HEK293 (cell line): ENCODE measurements at regions not wholly inside any gene's neighbourhood (a gene's known extent, or its start where the extent isn't known, plus 50 kb on each side); places are given as distances from the start of the nearest gene placed in this dataset.

Experiments
- CTCF ChIA-PET: fragments of 350-600 bp; formaldehyde crosslinking; extraction: SDS; loops from one replicate; lab custom pipeline; 2021; ENCODE audit warnings: antibody characterized with exemption; lab: Yijun Ruan, JAX
- POLR2A ChIA-PET: fragments of 300-600 bp; formaldehyde crosslinking; extraction: SDS; loops from one replicate; lab custom pipeline; 2020; ENCODE audit warnings: antibody characterized with exemption, inconsistent platforms; lab: Yijun Ruan, JAX
- H3K27ac ChIP-seq: fragments of 200-500 bp; sonication (Bioruptor generic); 2 replicates; pipeline ENCODE4 v1.5.1; 2014; ENCODE audit warnings: low read depth, low read length, control low read depth, inconsistent platforms; ENCODE audit errors: extremely low read depth
- H3K36me3 ChIP-seq, 2 experiments: fragments of 200-500 bp in 1 of 2; sonication (Bioruptor generic) in 1 of 2; 1 replicate in 1 of 2; 2 replicates in 1 of 2; pipeline ENCODE4 v1.5.1; 2014 to 2017; ENCODE audit warnings: inconsistent platforms in 2 of 2, low read length in 2 of 2; ENCODE audit not compliant: control insufficient read depth in 2 of 2, insufficient read depth in 1 of 2
- H3K4me1 ChIP-seq: fragments of 200-500 bp; sonication (Bioruptor generic); 2 replicates; pipeline ENCODE4 v1.5.1; 2014; ENCODE audit warnings: mild to moderate bottlenecking, low read length, inconsistent platforms; ENCODE audit not compliant: control insufficient read depth, insufficient read depth
- H3K4me3 ChIP-seq: 2 replicates; pipeline ENCODE4 v1.5.1; 2011; ENCODE audit warnings: low read depth, mild to moderate bottlenecking, control low read depth, low read length, moderate library complexity
- H3K9me3 ChIP-seq: fragments of 200-500 bp; sonication (Bioruptor generic); 2 replicates; pipeline ENCODE4 v1.5.1; 2014; ENCODE audit warnings: low read depth, low read length, inconsistent platforms; ENCODE audit not compliant: control insufficient read depth, insufficient read depth
- BCL11A ChIP-seq: fragments of 450-650 bp; formaldehyde crosslinking; IDR thresholded peaks from 2 replicates; pipeline ENCODE4 v1.5.1; 2016; ENCODE audit warnings: low read depth, missing biosample characterization, missing genetic modification characterization
- FEZF1 ChIP-seq: fragments of 450-650 bp; formaldehyde crosslinking; IDR thresholded peaks from 2 replicates; pipeline ENCODE4 v1.5.1; 2016; ENCODE audit warnings: missing biosample characterization, missing genetic modification characterization
- GLI4 ChIP-seq: fragments of 450-650 bp; formaldehyde crosslinking; IDR thresholded peaks from 2 replicates; pipeline ENCODE4 v1.5.1; 2016; ENCODE audit warnings: missing biosample characterization, missing genetic modification characterization
- GLIS1 ChIP-seq: fragments of 450-650 bp; formaldehyde crosslinking; IDR thresholded peaks from 2 replicates; pipeline ENCODE4 v1.5.1; 2016; ENCODE audit warnings: missing biosample characterization, missing genetic modification characterization
- SCRT2 ChIP-seq: fragments of 450-650 bp; formaldehyde crosslinking; IDR thresholded peaks from 2 replicates; pipeline ENCODE4 v1.5.1; 2016; ENCODE audit warnings: missing biosample characterization, missing genetic modification characterization
- SETDB1 ChIP-seq: IDR thresholded peaks from one replicate; pipeline ENCODE4 v1.6.1; 2017; ENCODE audit warnings: mild to moderate bottlenecking, low read length, moderate library complexity, mixed read lengths; ENCODE audit not compliant: insufficient read length
- TCF7L2 ChIP-seq: IDR thresholded peaks from 2 replicates; pipeline ENCODE4 v1.6.1; 2011; ENCODE audit warnings: low read depth, mild to moderate bottlenecking, inconsistent platforms, low read length, moderate library complexity, borderline replicate concordance
- TRIM28 ChIP-seq: IDR thresholded peaks from 2 replicates; pipeline ENCODE4 v1.6.1; 2011; ENCODE audit warnings: low read length, control low read depth, borderline replicate concordance
- ZBTB1 ChIP-seq: fragments of 450-650 bp; formaldehyde crosslinking; IDR thresholded peaks from 2 replicates; pipeline ENCODE4 v1.5.1; 2016; ENCODE audit warnings: missing biosample characterization, missing genetic modification characterization
- ZBTB11 ChIP-seq: fragments of 450-650 bp; formaldehyde crosslinking; conservative IDR thresholded peaks from 2 replicates; pipeline ENCODE4 v1.5.1; 2016; ENCODE audit warnings: low read depth, missing biosample characterization, missing genetic modification characterization
- ZFP69B ChIP-seq: fragments of 450-650 bp; formaldehyde crosslinking; IDR thresholded peaks from 2 replicates; pipeline ENCODE4 v1.5.1; 2016; ENCODE audit warnings: missing biosample characterization, missing genetic modification characterization
- ZIC2 ChIP-seq: fragments of 450-650 bp; formaldehyde crosslinking; IDR thresholded peaks from 2 replicates; pipeline ENCODE4 v1.5.1; 2016; ENCODE audit warnings: missing biosample characterization, missing genetic modification characterization
- ZNF146 ChIP-seq: fragments of 450-650 bp; formaldehyde crosslinking; IDR thresholded peaks from 2 replicates; pipeline ENCODE4 v1.5.1; 2016; ENCODE audit warnings: missing biosample characterization, missing genetic modification characterization
- ZNF155 ChIP-seq: fragments of 450-650 bp; formaldehyde crosslinking; IDR thresholded peaks from 2 replicates; pipeline ENCODE4 v1.5.1; 2016; ENCODE audit warnings: missing biosample characterization, missing genetic modification characterization
- ZNF248 ChIP-seq: fragments of 450-650 bp; formaldehyde crosslinking; IDR thresholded peaks from 2 replicates; pipeline ENCODE4 v1.5.1; 2017; ENCODE audit warnings: missing biosample characterization, missing genetic modification characterization
- ZNF26 ChIP-seq: fragments of 450-650 bp; formaldehyde crosslinking; IDR thresholded peaks from 2 replicates; pipeline ENCODE4 v1.5.1; 2016; ENCODE audit warnings: missing biosample characterization, missing genetic modification characterization
- ZNF354C ChIP-seq: fragments of 450-650 bp; formaldehyde crosslinking; IDR thresholded peaks from 2 replicates; pipeline ENCODE4 v1.5.1; 2016; ENCODE audit warnings: missing biosample characterization, missing genetic modification characterization, low read depth, borderline replicate concordance
- ZNF404 ChIP-seq: fragments of 450-650 bp; formaldehyde crosslinking; IDR thresholded peaks from 2 replicates; pipeline ENCODE4 v1.5.1; 2017; ENCODE audit warnings: missing biosample characterization, missing genetic modification characterization
- ZNF48 ChIP-seq: fragments of 450-650 bp; formaldehyde crosslinking; IDR thresholded peaks from 2 replicates; pipeline ENCODE4 v1.5.1; 2016; ENCODE audit warnings: missing biosample characterization, missing genetic modification characterization
- ZNF530 ChIP-seq: fragments of 450-650 bp; formaldehyde crosslinking; IDR thresholded peaks from 2 replicates; pipeline ENCODE4 v1.5.1; 2016; ENCODE audit warnings: low read depth, missing biosample characterization, missing genetic modification characterization
- ZNF548 ChIP-seq: fragments of 450-650 bp; formaldehyde crosslinking; IDR thresholded peaks from 2 replicates; pipeline ENCODE4 v1.5.1; 2016; ENCODE audit warnings: missing biosample characterization, missing genetic modification characterization
- ZNF596 ChIP-seq: fragments of 450-650 bp; IDR thresholded peaks from 2 replicates; pipeline ENCODE4 v1.5.0; 2018; ENCODE audit warnings: missing biosample characterization, mild to moderate bottlenecking, missing genetic modification characterization, moderate library complexity
- ZNF660 ChIP-seq: fragments of 450-650 bp; IDR thresholded peaks from 2 replicates; pipeline ENCODE4 v1.5.1; 2018; ENCODE audit warnings: missing biosample characterization, mild to moderate bottlenecking, missing genetic modification characterization
- ZNF768 ChIP-seq: fragments of 450-650 bp; formaldehyde crosslinking; IDR thresholded peaks from 2 replicates; pipeline ENCODE4 v1.5.1; 2018; ENCODE audit warnings: missing biosample characterization, mild to moderate bottlenecking, missing genetic modification characterization
- ZNF837 ChIP-seq: fragments of 450-650 bp; formaldehyde crosslinking; IDR thresholded peaks from 2 replicates; pipeline ENCODE4 v1.5.1; 2016; ENCODE audit warnings: missing biosample characterization, missing genetic modification characterization
- ZSCAN23 ChIP-seq: fragments of 450-650 bp; formaldehyde crosslinking; IDR thresholded peaks from 2 replicates; pipeline ENCODE4 v1.5.1; 2016; ENCODE audit warnings: missing biosample characterization, missing genetic modification characterization

GRCh38 chr13:76620036-76620435 is 266.2 kb downstream of the KCTD12 start (continued):
- no peak for TF ChIP-seq ZNF596
- no peak for TF ChIP-seq ZNF48

- Histone ChIP-seq H3K36me3 (no peaks in the 10 kb centered on the region), H3K9me3 (no peaks in the 10 kb centered on the region), H3K27ac (no peak overlapping the region), H3K4me3 (no peak overlapping the region), H3K4me1 (0 out of 2 replicates have a peak, but pooled peaks cover 2% of the 10 kb centered on the region)
- TF ChIP-seq ZSCAN23 (tag by site-specific recombination) (no peak), TCF7L2 (peak; percentile 90), ZNF26 (no peak), ZFP69B (tag by site-specific recombination) (no peak), ZIC2 (tag by site-specific recombination) (no peak), ZBTB1 (tag by site-specific recombination) (no peak), ZNF155 (tag by site-specific recombination) (no peak), FEZF1 (tag by site-specific recombination) (peak; percentile 43; the same call in 1 of the 2 replicates), GLIS1 (peak; percentile 35), SCRT2 (tag by site-specific recombination) (no peak), ZNF548 (tag by site-specific recombination) (no peak), ZNF768 (tag by site-specific recombination) (no peak), ZNF146 (tag by site-specific recombination) (no peak), ZNF248 (tag by site-specific recombination) (no peak), ZBTB11 (tag by site-specific recombination) (no peak), TRIM28 (peak; percentile 94), ZNF404 (tag by site-specific recombination) (no peak), ZNF354C (tag by site-specific recombination) (no peak), ZNF660 (tag by site-specific recombination) (no peak)
- POLR2A ChIA-PET, result interaction anchor here (1.1 kb wide), 1 partner anchor 16 kb away, joined by 3 read pairs; no protein-coding TSS in a partner anchor
- CTCF ChIA-PET, result no interaction called here
Observed at GRCh38 chr13:76619631-76620030, 266.6 kb downstream of the KCTD12 start.

GRCh38 chr13:76610819-76611415 is 275.3 kb downstream of the KCTD12 start:
- Histone ChIP-seq H3K27ac (no peak overlapping the region), H3K36me3 (no peaks in the 10 kb centered on the region), H3K4me1 (no peaks in the 10 kb centered on the region), H3K4me3 (no peak overlapping the region), H3K9me3 (no peaks in the 10 kb centered on the region)
- ChIA-PET POLR2A (no interaction called here), CTCF (no interaction called here)
- TF ChIP-seq GLI4 (tag by site-specific recombination), result no peak
- no peak for TF ChIP-seq ZNF155 (tag by site-specific recombination)
- TF ChIP-seq BCL11A (tag by site-specific recombination), result no peak
- TF ChIP-seq ZNF530, result no peak
- peak; percentile 87 for TF ChIP-seq SETDB1
- peak; percentile 74; the same call in 1 of the 2 replicates for TF ChIP-seq TRIM28
- no peak for TF ChIP-seq ZNF837 (tag by site-specific recombination)
- no peak for TF ChIP-seq ZFP69B (tag by site-specific recombination)
